ENCODE measurements at regions not wholly inside any gene's neighbourhood (a gene's known extent, or its start where the extent isn't known, plus 50 kb on each side); places are given as distances from the start of the nearest gene placed in this dataset.

GRCh38 chr16:65195998-65196397 lies 74.1 kb upstream of the CDH11 start:
- TF ChIP-seq CTCF (IDR thresholded peaks at IDR 0.05) (no peak), POLR2A (IDR thresholded peaks at IDR 0.05) (no peak)
